Glomerular visceral epithelial cell (primary cell): ENCODE measurements at regions not wholly inside any gene's neighbourhood (a gene's known extent, or its start where the extent isn't known, plus 50 kb on each side); places are given as distances from the start of the nearest gene placed in this dataset.
"Not testable (repeated sequence)": the region's sequence is repeated elsewhere in the genome, so short reads cannot be mapped to it uniquely, and the experiment has no call there.

ENCODE experiments used
- DNase-seq: peaks from one replicate; pipeline ENCODE4 v3.0.0-alpha.2; 2016; ENCODE audit errors: extremely low spot score

- DNase-seq, result no peak
These were observed 1306.0 kb downstream of the TBC1D22A start for GRCh38 chr22:48068323-48068885.

- no peak for DNase-seq
These were observed 1303.4 kb downstream of the TBC1D22A start for GRCh38 chr22:48065892-48066291.

GRCh38 chr22:48061726-48062125 is 1299.3 kb downstream of the TBC1D22A start:
- no peak for DNase-seq

GRCh38 chr22:48060266-48060665 is 1297.8 kb downstream of the TBC1D22A start:
- DNase-seq, result no peak

- not testable (repeated sequence) for DNase-seq
These were observed 1297.1 kb downstream of the TBC1D22A start for GRCh38 chr22:48059521-48059920.

- DNase-seq, result no peak
These were observed 1294.8 kb downstream of the TBC1D22A start for GRCh38 chr22:48057116-48057835.

GRCh38 chr22:48055827-48056226 is 1293.4 kb downstream of the TBC1D22A start:
- no peak for DNase-seq

GRCh38 chr22:48055185-48055584 is 1292.7 kb downstream of the TBC1D22A start:
- no peak for DNase-seq

GRCh38 chr22:48054596-48054995 is 1292.1 kb downstream of the TBC1D22A start:
- DNase-seq, result no peak

- DNase-seq, result no peak
These were observed 1291.5 kb downstream of the TBC1D22A start for GRCh38 chr22:48053973-48054372.

- no peak for DNase-seq
These were observed 1291.0 kb downstream of the TBC1D22A start for GRCh38 chr22:48053486-48053885.

GRCh38 chr22:48052621-48052890 is 1290.1 kb downstream of the TBC1D22A start:
- DNase-seq, result no peak

GRCh38 chr22:48051796-48052620 is 1289.6 kb downstream of the TBC1D22A start:
- DNase-seq, result no peak

GRCh38 chr22:48050836-48051235 is 1288.4 kb downstream of the TBC1D22A start:
- DNase-seq, result no peak

GRCh38 chr22:48049116-48049515 is 1286.7 kb downstream of the TBC1D22A start:
- DNase-seq, result no peak

GRCh38 chr22:48047722-48048500 is 1285.5 kb downstream of the TBC1D22A start:
- no peak for DNase-seq

- DNase-seq, result no peak
These were observed 1282.9 kb downstream of the TBC1D22A start for GRCh38 chr22:48045369-48045768.

- DNase-seq, result no peak
These were observed 1282.1 kb downstream of the TBC1D22A start for GRCh38 chr22:48044487-48045060.

GRCh38 chr22:48043581-48043980 is 1281.1 kb downstream of the TBC1D22A start:
- DNase-seq, result no peak

- DNase-seq, result no peak
These were observed 1280.4 kb downstream of the TBC1D22A start for GRCh38 chr22:48042621-48043395.

- DNase-seq, result no peak
These were observed 1276.9 kb downstream of the TBC1D22A start for GRCh38 chr22:48039326-48039725.
